ENCODE measurements at regions not wholly inside any gene's neighbourhood (a gene's known extent, or its start where the extent isn't known, plus 50 kb on each side); places are given as distances from the start of the nearest gene placed in this dataset.

GRCh38 chr16:73847090-73847489 is 449.5 kb upstream of the PSMD7 start:
- TF ChIP-seq U2AF1 (optimal IDR thresholded peaks at IDR 0.05; ENCODE audit: low read depth, low read length) (no peak), ZNF724P (CRISPR knock-in tag; IDR thresholded peaks at IDR 0.05; ENCODE audit: borderline replicate concordance) (no peak), JUNB (CRISPR knock-in tag; IDR thresholded peaks at IDR 0.05; ENCODE audit: borderline replicate concordance) (no peak), ZNF660 (CRISPR knock-in tag; IDR thresholded peaks at IDR 0.05; ENCODE audit: borderline replicate concordance, low read depth) (no peak), POLR2AphosphoS5 (IDR thresholded peaks at IDR 0.05; ENCODE audit: low read depth, low read length) (no peak), MZF1 (CRISPR knock-in tag; IDR thresholded peaks at IDR 0.05; ENCODE audit: borderline replicate concordance) (no peak)
- TF ChIP-seq, protein P1, sequence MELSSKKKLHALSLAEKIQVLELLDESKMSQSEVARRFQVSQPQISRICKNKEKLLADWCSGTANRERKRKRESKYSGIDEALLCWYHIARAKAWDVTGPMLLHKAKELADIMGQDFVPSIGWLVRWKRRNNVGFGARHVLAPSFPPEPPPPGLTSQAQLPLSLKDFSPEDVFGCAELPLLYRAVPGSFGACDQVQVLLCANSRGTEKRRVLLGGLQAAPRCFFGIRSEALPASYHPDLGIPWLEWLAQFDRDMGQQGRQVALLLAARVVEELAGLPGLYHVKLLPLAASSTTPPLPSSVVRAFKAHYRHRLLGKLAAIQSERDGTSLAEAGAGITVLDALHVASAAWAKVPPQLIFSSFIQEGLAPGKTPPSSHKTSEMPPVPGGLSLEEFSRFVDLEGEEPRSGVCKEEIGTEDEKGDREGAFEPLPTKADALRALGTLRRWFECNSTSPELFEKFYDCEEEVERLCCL (CRISPR knock-in tag; IDR thresholded peaks at IDR 0.05; ENCODE audit: borderline replicate concordance) = no peak
- TF ChIP-seq, protein P2, sequence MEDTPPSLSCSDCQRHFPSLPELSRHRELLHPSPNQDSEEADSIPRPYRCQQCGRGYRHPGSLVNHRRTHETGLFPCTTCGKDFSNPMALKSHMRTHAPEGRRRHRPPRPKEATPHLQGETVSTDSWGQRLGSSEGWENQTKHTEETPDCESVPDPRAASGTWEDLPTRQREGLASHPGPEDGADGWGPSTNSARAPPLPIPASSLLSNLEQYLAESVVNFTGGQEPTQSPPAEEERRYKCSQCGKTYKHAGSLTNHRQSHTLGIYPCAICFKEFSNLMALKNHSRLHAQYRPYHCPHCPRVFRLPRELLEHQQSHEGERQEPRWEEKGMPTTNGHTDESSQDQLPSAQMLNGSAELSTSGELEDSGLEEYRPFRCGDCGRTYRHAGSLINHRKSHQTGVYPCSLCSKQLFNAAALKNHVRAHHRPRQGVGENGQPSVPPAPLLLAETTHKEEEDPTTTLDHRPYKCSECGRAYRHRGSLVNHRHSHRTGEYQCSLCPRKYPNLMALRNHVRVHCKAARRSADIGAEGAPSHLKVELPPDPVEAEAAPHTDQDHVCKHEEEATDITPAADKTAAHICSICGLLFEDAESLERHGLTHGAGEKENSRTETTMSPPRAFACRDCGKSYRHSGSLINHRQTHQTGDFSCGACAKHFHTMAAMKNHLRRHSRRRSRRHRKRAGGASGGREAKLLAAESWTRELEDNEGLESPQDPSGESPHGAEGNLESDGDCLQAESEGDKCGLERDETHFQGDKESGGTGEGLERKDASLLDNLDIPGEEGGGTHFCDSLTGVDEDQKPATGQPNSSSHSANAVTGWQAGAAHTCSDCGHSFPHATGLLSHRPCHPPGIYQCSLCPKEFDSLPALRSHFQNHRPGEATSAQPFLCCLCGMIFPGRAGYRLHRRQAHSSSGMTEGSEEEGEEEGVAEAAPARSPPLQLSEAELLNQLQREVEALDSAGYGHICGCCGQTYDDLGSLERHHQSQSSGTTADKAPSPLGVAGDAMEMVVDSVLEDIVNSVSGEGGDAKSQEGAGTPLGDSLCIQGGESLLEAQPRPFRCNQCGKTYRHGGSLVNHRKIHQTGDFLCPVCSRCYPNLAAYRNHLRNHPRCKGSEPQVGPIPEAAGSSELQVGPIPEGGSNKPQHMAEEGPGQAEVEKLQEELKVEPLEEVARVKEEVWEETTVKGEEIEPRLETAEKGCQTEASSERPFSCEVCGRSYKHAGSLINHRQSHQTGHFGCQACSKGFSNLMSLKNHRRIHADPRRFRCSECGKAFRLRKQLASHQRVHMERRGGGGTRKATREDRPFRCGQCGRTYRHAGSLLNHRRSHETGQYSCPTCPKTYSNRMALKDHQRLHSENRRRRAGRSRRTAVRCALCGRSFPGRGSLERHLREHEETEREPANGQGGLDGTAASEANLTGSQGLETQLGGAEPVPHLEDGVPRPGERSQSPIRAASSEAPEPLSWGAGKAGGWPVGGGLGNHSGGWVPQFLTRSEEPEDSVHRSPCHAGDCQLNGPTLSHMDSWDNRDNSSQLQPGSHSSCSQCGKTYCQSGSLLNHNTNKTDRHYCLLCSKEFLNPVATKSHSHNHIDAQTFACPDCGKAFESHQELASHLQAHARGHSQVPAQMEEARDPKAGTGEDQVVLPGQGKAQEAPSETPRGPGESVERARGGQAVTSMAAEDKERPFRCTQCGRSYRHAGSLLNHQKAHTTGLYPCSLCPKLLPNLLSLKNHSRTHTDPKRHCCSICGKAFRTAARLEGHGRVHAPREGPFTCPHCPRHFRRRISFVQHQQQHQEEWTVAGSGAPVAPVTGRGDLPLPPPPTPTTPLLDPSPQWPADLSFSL (CRISPR knock-in tag; IDR thresholded peaks at IDR 0.05) = no peak

Measured in HepG2 (cell line).